Progenitor cell of endocrine pancreas (in vitro differentiated cells): ENCODE measurements at regions not wholly inside any gene's neighbourhood (a gene's known extent, or its start where the extent isn't known, plus 50 kb on each side); places are given as distances from the start of the nearest gene placed in this dataset.

Experiments
- DNase-seq: peaks from one replicate; pipeline ENCODE4 v3.0.0; 2021; ENCODE audit warnings: low spot score; ENCODE audit not compliant: unreplicated experiment
- H3K27ac Mint-ChIP-seq: 2 replicates; pipeline ENCODE4 v1.8.0; 2021; ENCODE audit warnings: mild to moderate bottlenecking, moderate library complexity, mixed read lengths
- H3K27me3 Mint-ChIP-seq: 2 replicates; pipeline ENCODE4 v1.8.0; 2021; ENCODE audit warnings: mixed read lengths
- H3K36me3 Mint-ChIP-seq: 2 replicates; pipeline ENCODE4 v1.8.0; 2022; ENCODE audit warnings: mixed read lengths; ENCODE audit not compliant: insufficient read depth
- H3K4me1 Mint-ChIP-seq: 2 replicates; pipeline ENCODE4 v1.8.0; 2021; ENCODE audit warnings: low read depth, mixed read lengths
- H3K4me3 Mint-ChIP-seq: 2 replicates; pipeline ENCODE4 v1.8.0; 2021; ENCODE audit warnings: low read depth, mild to moderate bottlenecking, moderate library complexity, mixed read lengths
- H3K9me3 Mint-ChIP-seq: 2 replicates; pipeline ENCODE4 v1.8.0; 2021; ENCODE audit warnings: low read depth, mixed read lengths
- CTCF ChIP-seq: fragments of 200-600 bp; sonication (generic); IDR thresholded peaks from one replicate; pipeline ENCODE4 v1.5.0; 2021; ENCODE audit warnings: antibody characterized with exemption, mild to moderate bottlenecking; ENCODE audit not compliant: unreplicated experiment

DNA sequence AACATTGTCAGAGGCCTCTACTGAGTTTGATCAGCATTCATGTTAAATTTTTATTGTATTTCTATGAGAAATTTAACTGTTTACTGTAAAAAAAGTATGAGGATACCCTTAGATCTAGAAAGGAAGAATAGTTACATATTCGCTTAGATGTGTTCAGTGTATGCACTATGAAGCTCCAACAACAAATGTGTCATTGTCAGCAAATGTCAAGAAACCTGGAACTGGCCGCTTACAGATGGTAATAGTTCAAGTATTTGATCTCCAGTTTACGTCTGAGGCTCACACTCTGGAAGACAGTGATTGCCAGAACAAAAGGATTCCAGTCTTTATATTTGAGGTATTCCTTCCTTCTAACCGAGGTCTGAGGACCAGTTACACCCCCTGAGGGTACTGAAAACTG, 921.2 kb upstream of the LRRTM1 start:
- no peak for DNase-seq
- Mint-ChIP-seq H3K36me3 (no peaks in the 10 kb centered on the region), H3K27me3 (no peaks in the 10 kb centered on the region), H3K27ac (no peak overlapping the region), H3K9me3 (no peaks in the 10 kb centered on the region), H3K4me1 (no peaks in the 10 kb centered on the region), H3K4me3 (no peak overlapping the region)
- TF ChIP-seq CTCF = no peak

DNA sequence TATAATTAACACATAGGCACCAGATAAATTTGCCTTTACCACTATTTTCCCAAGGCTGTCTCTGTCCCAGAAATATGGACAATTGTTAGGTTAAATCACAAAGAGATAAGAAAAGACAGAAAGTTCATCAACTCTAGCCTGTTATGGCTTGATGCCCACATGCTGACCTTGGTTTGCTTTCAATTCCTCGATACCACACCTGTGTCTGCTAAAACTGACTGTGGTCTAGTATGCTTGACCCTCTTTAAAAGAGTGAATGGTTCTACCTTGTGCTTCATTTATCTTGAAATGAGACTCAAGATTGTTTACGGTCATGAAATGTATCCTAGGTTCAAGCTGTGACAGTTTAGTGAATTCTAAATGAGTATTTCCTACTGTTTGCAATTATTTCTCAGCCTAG, 909.0 kb upstream of the LRRTM1 start:
- H3K4me1 Mint-ChIP-seq = no peaks in the 10 kb centered on the region
- no peaks in the 10 kb centered on the region for H3K36me3 Mint-ChIP-seq
- TF ChIP-seq CTCF = no peak
- no peak overlapping the region for H3K4me3 Mint-ChIP-seq
- no peak for DNase-seq
- peaks cover 4% of the 10 kb centered on the region for H3K9me3 Mint-ChIP-seq
- no peaks in the 10 kb centered on the region for H3K27me3 Mint-ChIP-seq
- H3K27ac Mint-ChIP-seq = no peak overlapping the region

DNA sequence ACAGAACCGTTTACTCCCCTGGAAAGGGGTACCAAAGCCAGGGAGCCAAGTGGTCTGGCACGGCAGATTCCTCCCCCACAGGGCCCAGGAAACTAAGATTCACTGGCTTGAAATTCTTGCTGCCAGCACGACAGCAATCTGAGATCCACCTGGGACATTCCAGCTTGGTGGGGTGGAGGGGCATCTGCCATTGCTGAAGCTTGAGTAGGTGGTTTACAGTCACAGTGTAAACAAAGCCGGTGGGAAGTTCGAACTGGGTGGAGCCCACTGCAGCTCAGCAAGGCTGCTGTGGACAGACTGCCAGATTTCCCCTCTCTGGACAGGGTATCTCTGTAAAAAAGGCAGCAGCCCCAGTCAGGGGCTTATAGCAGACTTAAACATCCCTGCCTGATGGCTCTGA, 901.7 kb upstream of the LRRTM1 start:
- no peaks in the 10 kb centered on the region for H3K36me3 Mint-ChIP-seq
- H3K9me3 Mint-ChIP-seq = peaks cover 3% of the 10 kb centered on the region
- H3K4me1 Mint-ChIP-seq = no peaks in the 10 kb centered on the region
- no peak overlapping the region for H3K4me3 Mint-ChIP-seq
- no peaks in the 10 kb centered on the region for H3K27me3 Mint-ChIP-seq
- DNase-seq = no peak
- TF ChIP-seq CTCF = no peak
- no peak overlapping the region for H3K27ac Mint-ChIP-seq

GRCh38 chr2:81196933-81197628, 892.5 kb upstream of the LRRTM1 start:
- TF ChIP-seq CTCF = no peak
- H3K36me3 Mint-ChIP-seq = peaks cover 1% of the 10 kb centered on the region
- H3K4me3 Mint-ChIP-seq = no peak overlapping the region
- DNase-seq = no peak
- no peaks in the 10 kb centered on the region for H3K27me3 Mint-ChIP-seq
- no peak overlapping the region for H3K27ac Mint-ChIP-seq
- peaks cover 9% of the 10 kb centered on the region for H3K9me3 Mint-ChIP-seq
- no peaks in the 10 kb centered on the region for H3K4me1 Mint-ChIP-seq

DNA sequence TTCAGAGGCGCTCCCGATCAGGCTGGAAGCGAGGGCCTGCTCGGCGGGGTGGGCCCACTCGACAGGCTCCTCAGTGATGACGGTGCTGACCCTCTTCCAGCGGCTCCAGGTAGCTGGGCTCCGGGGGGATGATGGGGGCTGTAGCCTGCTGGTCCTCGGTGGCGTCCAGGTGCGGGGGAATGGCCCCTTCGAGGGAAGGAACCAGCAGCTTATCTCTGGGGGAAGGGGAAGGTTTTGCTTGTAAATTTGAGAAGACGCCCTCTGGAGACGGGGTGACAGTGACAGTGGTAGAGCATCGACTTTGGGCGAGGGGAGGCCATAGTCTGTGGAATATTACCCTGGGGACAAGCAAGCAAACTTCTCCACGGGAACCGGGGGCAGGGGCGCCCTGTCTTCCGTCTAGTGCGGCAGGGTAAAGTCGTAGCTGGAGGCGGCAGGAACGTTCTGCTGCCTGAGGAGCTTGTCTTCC, 891.9 kb upstream of the LRRTM1 start:
- peaks cover 9% of the 10 kb centered on the region for H3K9me3 Mint-ChIP-seq

More for the DNA sequence above, 891.9 kb upstream of the LRRTM1 start:
- DNase-seq = no peak
- Mint-ChIP-seq H3K27ac (no peak overlapping the region), H3K4me3 (no peak overlapping the region), H3K36me3 (peaks cover 1% of the 10 kb centered on the region), H3K27me3 (no peaks in the 10 kb centered on the region), H3K4me1 (no peaks in the 10 kb centered on the region)
- no peak for TF ChIP-seq CTCF
